Lung (tissue), 11 donors: ENCODE measurements at regions not wholly inside any gene's neighbourhood (a gene's known extent, or its start where the extent isn't known, plus 50 kb on each side); places are given as distances from the start of the nearest gene placed in this dataset.
"Not testable (repeated sequence)": the region's sequence is repeated elsewhere in the genome, so short reads cannot be mapped to it uniquely, and the experiment has no call there.

Experiments
- ATAC-seq: fragments of 200-7000 bp; cut with Tn5 transposase; one replicate; pipeline ENCODE4 v1.9.1; 2020; ENCODE audit warnings: moderate number of reproducible peaks; ENCODE audit not compliant: insufficient read depth, low FRiP score
- DNase-seq, 3 donors: peaks; one replicate each; pipeline ENCODE4 v3.0.0-alpha.2; 2013 to 2017
- H3K27ac ChIP-seq, 2 donors: one replicate each; pipeline ENCODE4 v1.5.1; 2013; ENCODE audit warnings: mild to moderate bottlenecking in 2 of 2, moderate library complexity in 2 of 2, control low read depth in 1 of 2, inconsistent platforms in 1 of 2, low read depth in 1 of 2, low read length in 1 of 2
- H3K27me3 ChIP-seq, 3 donors: one replicate each; pipeline ENCODE4 v1.5.1; 2013; ENCODE audit warnings: low read length in 2 of 3; ENCODE audit not compliant: control insufficient read depth in 3 of 3, insufficient read depth in 3 of 3
- H3K36me3 ChIP-seq, 4 donors: one replicate each; pipeline ENCODE4 v1.5.1; 2013; ENCODE audit warnings: low read length in 4 of 4, mild to moderate bottlenecking in 1 of 4, moderate library complexity in 1 of 4; ENCODE audit not compliant: control insufficient read depth in 4 of 4, insufficient read depth in 4 of 4
- H3K4me1 ChIP-seq, 5 donors: one replicate each; pipeline ENCODE4 v1.5.1; 2013; ENCODE audit warnings: low read length in 5 of 5, mild to moderate bottlenecking in 2 of 5, moderate library complexity in 1 of 5; ENCODE audit not compliant: control insufficient read depth in 5 of 5, insufficient read depth in 5 of 5
- H3K4me3 ChIP-seq: one replicate; pipeline ENCODE4 v1.5.1; 2013; ENCODE audit warnings: mild to moderate bottlenecking, control low read depth, moderate library complexity
- H3K9ac ChIP-seq, 2 donors: one replicate each; pipeline ENCODE4 v1.5.1; 2013; ENCODE audit warnings: low read length in 2 of 2, control low read depth in 1 of 2; ENCODE audit not compliant: insufficient read depth in 1 of 2
- H3K9me3 ChIP-seq, 4 donors: one replicate each; pipeline ENCODE4 v1.5.1; 2013; ENCODE audit warnings: low read length in 3 of 4, mild to moderate bottlenecking in 1 of 4, moderate library complexity in 1 of 4; ENCODE audit not compliant: control insufficient read depth in 4 of 4, insufficient read depth in 3 of 4
- whole genome bisulfite sequencing, 2 donors: extraction: QIAGEN DNeasy Blood & Tissue Kit; methylation state at CpG; one replicate each; pipeline ENCODE4 v1.1.7; 2013; 5-methylcytosine and 5-hydroxymethylcytosine counted together
- TF ChIP-seq, protein P1 (sequence below): IDR thresholded peaks from 2 replicates; pipeline ENCODE4 v1.5.1; 2012; ENCODE audit warnings: mild to moderate bottlenecking; ENCODE audit errors: control extremely low read depth, extremely low read depth
- donor health status: control.
- donor health status: control.
- donor health status: Bipolar disorder and iron deficiency.
- donor health status: healthy.
- donor health status: DM: yes; HTN: yes; CAD: no.

- 79 to 84% methylated on average over 3 of the region's 3 CpGs for WGBS, 2 donors
- ATAC-seq, result no peak
- TF ChIP-seq, protein P1, sequence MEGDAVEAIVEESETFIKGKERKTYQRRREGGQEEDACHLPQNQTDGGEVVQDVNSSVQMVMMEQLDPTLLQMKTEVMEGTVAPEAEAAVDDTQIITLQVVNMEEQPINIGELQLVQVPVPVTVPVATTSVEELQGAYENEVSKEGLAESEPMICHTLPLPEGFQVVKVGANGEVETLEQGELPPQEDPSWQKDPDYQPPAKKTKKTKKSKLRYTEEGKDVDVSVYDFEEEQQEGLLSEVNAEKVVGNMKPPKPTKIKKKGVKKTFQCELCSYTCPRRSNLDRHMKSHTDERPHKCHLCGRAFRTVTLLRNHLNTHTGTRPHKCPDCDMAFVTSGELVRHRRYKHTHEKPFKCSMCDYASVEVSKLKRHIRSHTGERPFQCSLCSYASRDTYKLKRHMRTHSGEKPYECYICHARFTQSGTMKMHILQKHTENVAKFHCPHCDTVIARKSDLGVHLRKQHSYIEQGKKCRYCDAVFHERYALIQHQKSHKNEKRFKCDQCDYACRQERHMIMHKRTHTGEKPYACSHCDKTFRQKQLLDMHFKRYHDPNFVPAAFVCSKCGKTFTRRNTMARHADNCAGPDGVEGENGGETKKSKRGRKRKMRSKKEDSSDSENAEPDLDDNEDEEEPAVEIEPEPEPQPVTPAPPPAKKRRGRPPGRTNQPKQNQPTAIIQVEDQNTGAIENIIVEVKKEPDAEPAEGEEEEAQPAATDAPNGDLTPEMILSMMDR, result no peak
- no peak overlapping the region for H3K4me3 ChIP-seq
- H3K27me3 ChIP-seq, result no peaks in the 10 kb centered on the region
- H3K9me3 ChIP-seq, result peaks cover 0 to 11% (median 3%) of the 10 kb centered on the region in 4 donors
- DNase-seq, result no peak
- no peaks in the 10 kb centered on the region for H3K36me3 ChIP-seq
- H3K9ac ChIP-seq, result no peak overlapping the region
- no peaks in the 10 kb centered on the region for H3K4me1 ChIP-seq
- H3K27ac ChIP-seq, result no peak overlapping the region
Observed at GRCh38 chr19:27824108-27824507, 1388.8 kb downstream of the UQCRFS1 start.

GRCh38 chr19:27822336-27822735 is 1390.6 kb downstream of the UQCRFS1 start:
- Histone ChIP-seq H3K4me3 (no peak overlapping the region), H3K27me3 (no peaks in the 10 kb centered on the region), H3K4me1 (no peaks in the 10 kb centered on the region), H3K9me3 (peaks cover 0 to 8% (median 4%) of the 10 kb centered on the region in 4 donors), H3K27ac (no peak overlapping the region), H3K9ac (no peak overlapping the region), H3K36me3 (no peaks in the 10 kb centered on the region)
- no peak for ATAC-seq
- TF ChIP-seq, protein P1, result no peak
- 82 to 100% methylated on average over 1 to 2 of the region's 2 CpGs for WGBS, 2 donors
- DNase-seq, result no peak

GRCh38 chr19:27821418-27822018 is 1391.4 kb downstream of the UQCRFS1 start:
- DNase-seq (no peak), ATAC-seq (no peak)
- H3K27ac ChIP-seq, result no peak overlapping the region
- H3K4me1 ChIP-seq, result no peaks in the 10 kb centered on the region
- H3K27me3 ChIP-seq, result no peaks in the 10 kb centered on the region
- H3K36me3 ChIP-seq, result no peaks in the 10 kb centered on the region
- H3K4me3 ChIP-seq, result no peak overlapping the region
- peaks cover 0 to 7% (median 4%) of the 10 kb centered on the region in 4 donors for H3K9me3 ChIP-seq
- no peak overlapping the region for H3K9ac ChIP-seq
- TF ChIP-seq, protein P1, result no peak

DNA sequence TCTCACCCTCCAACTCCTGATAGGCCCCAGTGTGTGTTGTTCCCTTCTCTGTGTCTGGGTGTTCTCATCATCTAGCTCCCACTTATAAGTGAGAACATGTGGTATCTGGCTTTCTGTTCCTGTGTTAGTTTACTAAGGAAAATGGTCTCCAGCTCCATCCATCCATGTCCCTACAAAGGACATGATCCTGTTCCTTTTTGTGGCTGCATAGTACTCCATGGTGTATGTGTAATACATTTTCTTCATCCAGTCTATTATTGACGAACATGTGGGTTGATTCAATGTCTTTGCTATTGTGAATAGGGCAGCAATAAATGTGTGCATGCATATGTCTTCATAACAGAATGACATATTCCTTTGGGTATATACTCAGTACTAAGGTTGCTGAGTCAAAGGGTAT is 1397.0 kb downstream of the UQCRFS1 start:
- TF ChIP-seq, protein P1, result no peak
- no peak overlapping the region for H3K9ac ChIP-seq
- WGBS, 2 donors, result 85 to 91% methylated on average over 1 of the region's 1 CpG

DNA sequence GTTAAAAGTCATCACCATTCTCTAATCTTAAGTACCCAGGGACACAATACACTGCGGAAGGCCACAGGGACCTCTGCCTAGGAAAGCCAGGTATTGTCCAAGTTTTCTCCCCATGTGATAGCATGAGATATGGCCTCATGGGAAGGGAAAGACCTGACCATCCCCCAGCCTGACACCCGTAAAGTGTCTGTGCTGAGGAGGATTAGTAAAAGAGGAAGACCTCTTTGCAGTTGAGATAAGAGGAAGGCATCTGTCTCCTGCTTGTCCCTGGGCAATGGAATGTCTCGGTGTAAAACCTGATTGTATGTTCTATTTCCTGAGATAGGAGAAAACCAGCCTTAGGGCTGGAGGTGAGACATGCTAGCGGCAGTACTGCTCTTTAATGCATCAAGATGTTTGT is 1398.1 kb downstream of the UQCRFS1 start:
- H3K4me1 ChIP-seq, H3K9me3 ChIP-seq, H3K4me3 ChIP-seq, H3K27ac ChIP-seq, H3K27me3 ChIP-seq, ATAC-seq, DNase-seq, H3K36me3 ChIP-seq, H3K9ac ChIP-seq: not testable (repeated sequence)
- WGBS, 2 donors, result 74 to 76% methylated on average over 4 of the region's 4 CpGs

More for the DNA sequence above, 1397.0 kb downstream of the UQCRFS1 start:
- no peak for DNase-seq
- Histone ChIP-seq H3K36me3 (no peaks in the 10 kb centered on the region), H3K27me3 (no peaks in the 10 kb centered on the region), H3K4me1 (no peaks in the 10 kb centered on the region), H3K4me3 (no peak overlapping the region), H3K9me3 (peaks cover 0 to 5% (median 1%) of the 10 kb centered on the region in 4 donors), H3K27ac (no peak overlapping the region)
- ATAC-seq, result no peak
